ENCODE measurements at regions not wholly inside any gene's neighbourhood (a gene's known extent, or its start where the extent isn't known, plus 50 kb on each side); places are given as distances from the start of the nearest gene placed in this dataset.
"Not testable (repeated sequence)": the region's sequence is repeated elsewhere in the genome, so short reads cannot be mapped to it uniquely, and the experiment has no call there.

GRCh38 chr21:24594082-24594481 is 1013.2 kb downstream of the MRPL39 start:
- no peak for DNase-seq (ENCODE audit: low read depth in 2 of 2)

GRCh38 chr21:24590261-24590660 is 1017.0 kb downstream of the MRPL39 start:
- no peak for DNase-seq (ENCODE audit: low read depth in 2 of 2)

GRCh38 chr21:24583473-24583872 is 1023.8 kb downstream of the MRPL39 start:
- no peak for DNase-seq (ENCODE audit: low read depth in 2 of 2)

- DNase-seq (ENCODE audit: low read depth in 2 of 2) = no peak
Measured at GRCh38 chr21:24577301-24577700, 1030.0 kb downstream of the MRPL39 start.

- DNase-seq (ENCODE audit: low read depth in 2 of 2) = no peak
Measured at GRCh38 chr21:24561291-24561690, 1046.0 kb downstream of the MRPL39 start.

GRCh38 chr21:24552491-24552890 is 1054.8 kb downstream of the MRPL39 start:
- DNase-seq (ENCODE audit: low read depth in 2 of 2) = no peak

- DNase-seq (ENCODE audit: low read depth in 2 of 2) = no peak
Measured at GRCh38 chr21:24545807-24546361, 1061.4 kb downstream of the MRPL39 start.

GRCh38 chr21:24514081-24514733 is 1093.1 kb downstream of the MRPL39 start:
- no peak for DNase-seq (ENCODE audit: low read depth in 2 of 2)

- no peak for DNase-seq (ENCODE audit: low read depth in 2 of 2)
Measured at GRCh38 chr21:24509131-24509530, 1098.2 kb downstream of the MRPL39 start.

- DNase-seq (ENCODE audit: low read depth in 2 of 2) = no peak
Measured at GRCh38 chr21:24486973-24487372, 1120.3 kb downstream of the MRPL39 start.

- DNase-seq (ENCODE audit: low read depth in 2 of 2) = not testable (repeated sequence)
Measured at GRCh38 chr21:24483361-24483760, 1123.9 kb downstream of the MRPL39 start.

GRCh38 chr21:24470852-24471251 is 1136.4 kb downstream of the MRPL39 start:
- DNase-seq (ENCODE audit: low read depth in 2 of 2) = no peak

- DNase-seq (ENCODE audit: low read depth in 2 of 2) = no peak
Measured at GRCh38 chr21:24456358-24456757, 1150.9 kb downstream of the MRPL39 start.

- DNase-seq (ENCODE audit: low read depth in 2 of 2) = no peak
Measured at GRCh38 chr21:24450119-24450518, 1157.2 kb downstream of the MRPL39 start.

- no peak for DNase-seq (ENCODE audit: low read depth in 2 of 2)
Measured at GRCh38 chr21:24445517-24445916, 1161.8 kb downstream of the MRPL39 start.

GRCh38 chr21:24444736-24445135 is 1162.5 kb downstream of the MRPL39 start:
- DNase-seq (ENCODE audit: low read depth in 2 of 2) = no peak

- DNase-seq (ENCODE audit: low read depth in 2 of 2) = no peak
Measured at GRCh38 chr21:24436236-24436635, 1171.0 kb downstream of the MRPL39 start.

GRCh38 chr21:24428591-24429199 is 1178.6 kb downstream of the MRPL39 start:
- DNase-seq (ENCODE audit: low read depth in 2 of 2) = no peak

- no peak for DNase-seq (ENCODE audit: low read depth in 2 of 2)
Measured at GRCh38 chr21:24424776-24425175, 1182.5 kb downstream of the MRPL39 start.

- DNase-seq (ENCODE audit: low read depth in 2 of 2) = no peak
Measured at GRCh38 chr21:24423546-24423945, 1183.7 kb downstream of the MRPL39 start.

GRCh38 chr21:24420689-24421088 is 1186.6 kb downstream of the MRPL39 start:
- no peak for DNase-seq (ENCODE audit: low read depth in 2 of 2)

- not testable (repeated sequence) for DNase-seq (ENCODE audit: low read depth in 2 of 2)
Measured at GRCh38 chr21:24419641-24420040, 1187.6 kb downstream of the MRPL39 start.

- DNase-seq (ENCODE audit: low read depth in 2 of 2) = no peak
Measured at GRCh38 chr21:24418671-24419070, 1188.6 kb downstream of the MRPL39 start.
